Muscle layer of colon (tissue), 2 donors: ENCODE measurements at regions not wholly inside any gene's neighbourhood (a gene's known extent, or its start where the extent isn't known, plus 50 kb on each side); places are given as distances from the start of the nearest gene placed in this dataset.

Experiments
- H3K27ac ChIP-seq: one replicate; pipeline ENCODE4 v1.7.0; 2013; ENCODE audit warnings: low read depth, mild to moderate bottlenecking, low read length, moderate library complexity
- H3K27me3 ChIP-seq, 2 donors: one replicate each; pipeline ENCODE4 v1.7.0; 2013; ENCODE audit warnings: low read length in 2 of 2, mild to moderate bottlenecking in 2 of 2; ENCODE audit not compliant: insufficient read depth in 2 of 2, control insufficient read depth in 1 of 2
- H3K36me3 ChIP-seq: one replicate; pipeline ENCODE4 v1.7.0; 2013; ENCODE audit warnings: mild to moderate bottlenecking, low read length; ENCODE audit not compliant: insufficient read depth
- H3K4me1 ChIP-seq: one replicate; pipeline ENCODE4 v1.7.0; 2013; ENCODE audit warnings: mild to moderate bottlenecking, low read length; ENCODE audit not compliant: insufficient read depth
- H3K4me3 ChIP-seq, 2 donors: one replicate each; pipeline ENCODE4 v1.7.0; 2013; ENCODE audit warnings: low read length in 2 of 2, low read depth in 1 of 2, mild to moderate bottlenecking in 1 of 2, moderate library complexity in 1 of 2
- H3K9ac ChIP-seq: one replicate; pipeline ENCODE4 v1.7.0; 2013; ENCODE audit warnings: low read length
- H3K9me3 ChIP-seq: one replicate; pipeline ENCODE4 v1.7.0; 2013; ENCODE audit warnings: mild to moderate bottlenecking, low read length
- donor health status: abdominal sarcoma.
- donor health status: Adenocarcinoma of cecum.

- Histone ChIP-seq H3K9me3 (no peaks in the 10 kb centered on the region), H3K27me3 (no peaks in the 10 kb centered on the region), H3K4me1 (no peaks in the 10 kb centered on the region), H3K9ac (no peak overlapping the region), H3K4me3 (no peak overlapping the region), H3K36me3 (no peaks in the 10 kb centered on the region), H3K27ac (no peak overlapping the region)
Measured at GRCh38 chr2:53252115-53252514, 515.5 kb upstream of the CHAC2 start.

DNA sequence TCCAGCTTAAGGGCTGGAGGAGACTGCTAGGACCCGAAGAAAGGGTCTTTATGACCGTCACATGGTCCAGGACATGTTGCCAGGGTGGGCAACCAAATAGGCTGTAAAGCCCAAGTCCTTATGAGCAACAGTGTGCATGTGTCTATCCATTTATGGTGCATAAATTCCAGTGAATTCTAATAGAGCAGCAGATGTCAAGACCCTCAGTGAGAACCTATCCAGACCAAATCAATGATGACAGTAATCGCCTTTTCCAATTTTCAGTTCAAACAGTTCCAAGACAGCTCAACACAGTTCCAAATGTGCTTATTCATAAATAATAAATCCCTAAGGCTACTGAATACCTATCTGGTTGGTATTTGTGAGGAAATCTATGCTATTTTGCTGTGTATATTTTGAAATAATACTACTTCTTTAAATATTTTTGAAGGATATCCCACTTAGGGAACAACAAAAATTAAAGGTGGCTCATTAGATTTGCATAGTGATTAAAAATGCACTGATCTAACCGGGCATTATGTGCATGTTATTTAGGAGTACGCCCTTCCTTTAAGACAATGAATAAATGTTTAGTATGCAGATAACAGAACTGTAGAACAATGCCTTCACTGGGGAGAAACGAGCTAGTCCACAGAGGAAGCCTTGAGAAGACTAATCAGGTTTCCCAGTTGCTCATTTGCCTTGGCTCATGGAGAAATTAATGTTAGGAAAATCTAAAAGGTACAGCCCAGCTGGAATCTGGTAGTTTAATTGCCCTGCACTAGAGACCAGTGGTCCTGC, 519.5 kb upstream of the CHAC2 start:
- no peaks in the 10 kb centered on the region for H3K4me1 ChIP-seq
- H3K36me3 ChIP-seq = no peaks in the 10 kb centered on the region
- no peak overlapping the region for H3K4me3 ChIP-seq
- no peaks in the 10 kb centered on the region for H3K9me3 ChIP-seq
- no peak overlapping the region for H3K9ac ChIP-seq
- no peaks in the 10 kb centered on the region for H3K27me3 ChIP-seq
- H3K27ac ChIP-seq = no peak overlapping the region

DNA sequence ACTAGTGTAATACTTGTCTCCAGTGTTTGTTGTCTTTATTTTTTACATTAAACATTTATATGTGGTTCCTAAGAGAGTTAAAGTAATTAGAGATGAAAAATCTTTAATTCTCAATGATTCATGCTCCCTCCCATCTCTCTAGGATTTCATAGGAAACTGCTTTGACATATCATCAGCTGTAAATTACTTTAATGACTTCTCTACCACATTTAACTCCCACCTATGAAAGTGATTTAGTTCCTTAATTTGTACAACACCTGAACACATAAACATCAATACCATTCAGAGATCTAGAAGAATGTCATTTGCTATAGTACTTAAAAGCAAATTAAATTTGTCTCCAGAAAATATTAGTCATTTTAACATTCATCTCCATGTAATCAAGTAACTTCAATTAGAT, 524.2 kb upstream of the CHAC2 start:
- no peak overlapping the region for H3K9ac ChIP-seq
- no peak overlapping the region for H3K27ac ChIP-seq
- H3K4me3 ChIP-seq = no peak overlapping the region
- no peaks in the 10 kb centered on the region for H3K4me1 ChIP-seq
- no peaks in the 10 kb centered on the region for H3K36me3 ChIP-seq
- H3K9me3 ChIP-seq = no peaks in the 10 kb centered on the region
- H3K27me3 ChIP-seq = no peaks in the 10 kb centered on the region

DNA sequence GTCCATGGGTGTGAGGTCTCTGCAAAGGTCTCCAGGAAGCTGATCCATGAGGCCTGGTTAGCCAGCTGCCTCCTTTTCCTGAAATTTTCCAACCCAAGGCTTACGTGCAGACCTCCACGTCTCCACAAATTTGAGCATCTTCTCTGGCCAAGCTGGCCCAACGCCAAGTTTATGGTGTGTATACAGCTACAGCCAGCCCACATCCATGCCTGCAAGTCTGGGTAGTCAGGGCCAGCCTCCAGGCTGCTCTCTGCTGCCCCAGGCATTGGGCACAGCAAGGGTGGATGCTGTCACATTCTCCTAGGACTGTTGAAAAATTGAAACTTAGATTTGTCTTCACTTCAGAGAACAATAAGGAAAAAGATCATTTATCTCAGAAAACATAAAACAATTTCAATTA, 525.5 kb upstream of the CHAC2 start:
- H3K36me3 ChIP-seq = no peaks in the 10 kb centered on the region
- no peak overlapping the region for H3K4me3 ChIP-seq
- H3K27ac ChIP-seq = no peak overlapping the region
- H3K27me3 ChIP-seq = no peaks in the 10 kb centered on the region
- H3K9ac ChIP-seq = no peak overlapping the region
- H3K4me1 ChIP-seq = no peaks in the 10 kb centered on the region
- no peaks in the 10 kb centered on the region for H3K9me3 ChIP-seq

- no peak overlapping the region for H3K9ac ChIP-seq
- no peaks in the 10 kb centered on the region for H3K27me3 ChIP-seq
- no peak overlapping the region for H3K27ac ChIP-seq
- H3K4me1 ChIP-seq = no peaks in the 10 kb centered on the region
- no peaks in the 10 kb centered on the region for H3K9me3 ChIP-seq
- H3K36me3 ChIP-seq = no peaks in the 10 kb centered on the region
- H3K4me3 ChIP-seq = no peak overlapping the region
Measured at GRCh38 chr2:53235836-53236582, 531.6 kb upstream of the CHAC2 start.

DNA sequence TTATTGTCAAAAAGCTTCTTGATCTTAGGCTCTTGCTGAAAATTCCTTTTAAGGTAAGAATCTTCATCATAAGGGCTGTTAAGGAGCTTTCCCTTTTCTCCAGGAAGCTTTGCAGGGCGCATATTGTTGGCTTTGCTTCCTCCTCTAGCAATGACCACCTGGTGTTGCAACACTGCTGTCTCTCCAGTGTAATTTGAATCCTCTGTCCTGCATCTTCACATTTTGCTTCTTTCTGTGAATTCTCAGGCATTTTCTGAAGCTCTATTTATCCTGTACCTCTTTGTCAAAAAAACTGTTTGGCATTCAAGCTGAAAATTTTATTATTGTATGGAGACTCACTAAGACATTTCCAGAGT, 533.1 kb upstream of the CHAC2 start:
- Histone ChIP-seq H3K27me3 (no peaks in the 10 kb centered on the region), H3K9ac (no peak overlapping the region), H3K36me3 (no peaks in the 10 kb centered on the region), H3K27ac (no peak overlapping the region), H3K4me3 (no peak overlapping the region), H3K9me3 (no peaks in the 10 kb centered on the region), H3K4me1 (no peaks in the 10 kb centered on the region)

GRCh38 chr2:53233759-53234547, 533.7 kb upstream of the CHAC2 start:
- Histone ChIP-seq H3K9ac (no peak overlapping the region), H3K4me3 (no peak overlapping the region), H3K4me1 (no peaks in the 10 kb centered on the region), H3K36me3 (no peaks in the 10 kb centered on the region), H3K27me3 (no peaks in the 10 kb centered on the region), H3K9me3 (no peaks in the 10 kb centered on the region), H3K27ac (no peak overlapping the region)

DNA sequence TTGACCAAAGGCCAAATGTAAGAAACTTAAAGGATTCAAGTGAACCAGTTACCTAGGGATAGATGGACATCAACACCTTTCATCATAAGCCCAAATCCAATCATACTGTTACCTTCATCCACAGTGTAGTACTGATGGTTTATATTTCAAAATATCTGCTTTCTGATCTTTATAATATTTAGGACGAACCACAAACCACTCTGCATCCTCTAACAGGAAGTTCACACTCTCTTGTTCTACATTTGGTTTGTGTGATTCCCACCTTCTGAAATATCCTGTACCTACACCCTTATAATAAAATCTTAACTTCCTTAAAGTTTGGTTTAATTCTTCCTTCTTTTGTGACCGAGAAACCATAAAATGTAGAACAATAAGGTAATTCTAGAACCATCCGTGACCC, 535.7 kb upstream of the CHAC2 start:
- H3K36me3 ChIP-seq = no peaks in the 10 kb centered on the region
- no peaks in the 10 kb centered on the region for H3K27me3 ChIP-seq
- no peaks in the 10 kb centered on the region for H3K9me3 ChIP-seq
- H3K4me3 ChIP-seq = no peak overlapping the region
- H3K4me1 ChIP-seq = no peaks in the 10 kb centered on the region
- H3K9ac ChIP-seq = no peak overlapping the region
- H3K27ac ChIP-seq = no peak overlapping the region

DNA sequence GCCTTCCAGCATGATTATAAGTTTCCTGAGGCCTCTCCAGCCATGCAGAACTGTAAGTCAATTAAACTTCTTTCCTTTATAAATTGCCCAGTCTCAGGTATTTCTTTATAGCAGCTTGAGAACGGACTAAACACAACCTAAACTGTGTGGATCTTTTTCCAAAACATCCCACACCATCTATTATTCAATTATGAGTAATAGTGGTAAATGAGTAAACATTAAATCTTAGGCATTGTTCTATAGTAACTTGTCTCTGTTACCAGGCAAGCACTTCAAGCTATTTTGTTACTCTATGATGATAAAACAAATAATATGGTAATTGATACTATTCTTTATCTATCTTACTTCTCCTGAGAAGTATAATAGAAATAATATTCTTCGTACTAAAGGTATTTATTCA, 536.9 kb upstream of the CHAC2 start:
- Histone ChIP-seq H3K4me1 (no peaks in the 10 kb centered on the region), H3K9ac (no peak overlapping the region), H3K36me3 (no peaks in the 10 kb centered on the region), H3K27ac (no peak overlapping the region), H3K9me3 (no peaks in the 10 kb centered on the region), H3K27me3 (no peaks in the 10 kb centered on the region), H3K4me3 (no peak overlapping the region)

DNA sequence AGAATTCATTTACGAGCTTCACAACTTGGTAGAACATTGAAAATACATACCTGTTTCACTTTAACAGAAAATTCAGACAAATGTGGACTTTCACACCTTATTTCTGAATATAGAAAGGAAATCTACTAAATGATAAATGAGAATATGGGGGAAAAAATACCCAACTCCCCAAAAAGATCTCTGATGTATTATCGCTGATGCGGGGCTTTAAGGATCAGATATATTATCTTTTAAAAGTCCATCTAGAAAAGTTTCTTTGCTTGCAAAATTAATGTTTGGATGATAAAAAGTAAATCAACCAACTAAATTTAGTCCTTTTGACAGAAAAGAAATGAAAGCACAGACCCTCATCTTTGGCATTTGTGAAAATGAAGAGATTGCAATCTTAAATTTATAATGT, 540.1 kb upstream of the CHAC2 start:
- Histone ChIP-seq H3K9ac (no peak overlapping the region), H3K36me3 (no peaks in the 10 kb centered on the region), H3K4me3 (no peak overlapping the region), H3K27ac (no peak overlapping the region), H3K9me3 (no peaks in the 10 kb centered on the region), H3K4me1 (no peaks in the 10 kb centered on the region), H3K27me3 (no peaks in the 10 kb centered on the region)

DNA sequence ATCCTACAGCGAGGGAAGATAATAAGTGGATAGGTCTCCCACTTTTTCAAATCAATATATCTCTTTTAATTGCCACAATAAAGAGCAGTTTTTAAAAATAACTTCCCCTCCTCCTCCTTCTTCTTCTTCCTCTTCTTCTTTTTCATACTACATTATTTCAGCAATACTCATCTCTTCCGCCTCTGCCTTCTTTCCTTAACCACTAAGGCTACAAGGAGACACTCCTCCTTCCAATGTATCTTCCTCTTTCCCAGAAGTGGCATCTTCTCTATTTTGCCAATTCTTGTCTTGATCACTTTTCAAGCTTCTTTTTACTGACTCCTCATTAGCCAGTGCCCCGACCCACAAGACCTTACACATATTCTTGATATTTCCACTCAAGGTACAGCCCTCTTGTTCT, 546.6 kb upstream of the CHAC2 start:
- Histone ChIP-seq H3K9me3 (no peaks in the 10 kb centered on the region), H3K9ac (no peak overlapping the region), H3K27me3 (no peaks in the 10 kb centered on the region), H3K27ac (no peak overlapping the region), H3K4me1 (no peaks in the 10 kb centered on the region), H3K36me3 (no peaks in the 10 kb centered on the region), H3K4me3 (no peak overlapping the region)
